ENCODE measurements at regions not wholly inside any gene's neighbourhood (a gene's known extent, or its start where the extent isn't known, plus 50 kb on each side); places are given as distances from the start of the nearest gene placed in this dataset.

DNA sequence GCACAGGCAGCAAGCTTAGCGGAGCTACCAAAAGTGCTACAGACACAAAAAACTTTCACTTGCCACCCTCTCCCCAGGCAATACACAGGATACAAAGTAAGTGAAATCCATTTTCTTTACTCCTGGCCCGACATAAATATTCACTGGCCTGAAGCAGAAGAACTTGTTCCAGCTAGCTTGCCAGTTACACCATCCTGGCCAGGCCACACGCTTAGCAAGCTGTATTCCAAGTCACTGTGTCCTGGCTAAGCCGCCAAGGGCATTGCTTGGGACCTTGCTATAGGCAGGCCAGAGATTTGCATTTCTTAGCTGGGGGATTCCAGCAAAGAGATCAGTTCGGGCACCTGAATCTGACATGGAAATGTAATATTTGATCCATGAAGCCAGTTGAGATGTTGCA, 71.0 kb upstream of the SLC1A3 start:
- TF ChIP-seq, protein P1, sequence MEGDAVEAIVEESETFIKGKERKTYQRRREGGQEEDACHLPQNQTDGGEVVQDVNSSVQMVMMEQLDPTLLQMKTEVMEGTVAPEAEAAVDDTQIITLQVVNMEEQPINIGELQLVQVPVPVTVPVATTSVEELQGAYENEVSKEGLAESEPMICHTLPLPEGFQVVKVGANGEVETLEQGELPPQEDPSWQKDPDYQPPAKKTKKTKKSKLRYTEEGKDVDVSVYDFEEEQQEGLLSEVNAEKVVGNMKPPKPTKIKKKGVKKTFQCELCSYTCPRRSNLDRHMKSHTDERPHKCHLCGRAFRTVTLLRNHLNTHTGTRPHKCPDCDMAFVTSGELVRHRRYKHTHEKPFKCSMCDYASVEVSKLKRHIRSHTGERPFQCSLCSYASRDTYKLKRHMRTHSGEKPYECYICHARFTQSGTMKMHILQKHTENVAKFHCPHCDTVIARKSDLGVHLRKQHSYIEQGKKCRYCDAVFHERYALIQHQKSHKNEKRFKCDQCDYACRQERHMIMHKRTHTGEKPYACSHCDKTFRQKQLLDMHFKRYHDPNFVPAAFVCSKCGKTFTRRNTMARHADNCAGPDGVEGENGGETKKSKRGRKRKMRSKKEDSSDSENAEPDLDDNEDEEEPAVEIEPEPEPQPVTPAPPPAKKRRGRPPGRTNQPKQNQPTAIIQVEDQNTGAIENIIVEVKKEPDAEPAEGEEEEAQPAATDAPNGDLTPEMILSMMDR (IDR thresholded peaks at IDR 0.05; ENCODE audit: low read depth, low read length) = no peak
- TF ChIP-seq POLR2A (IDR thresholded peaks at IDR 0.05; ENCODE audit: extremely low read depth, insufficient read length) = no peak
- no peak for TF ChIP-seq MYC (IDR thresholded peaks at IDR 0.05; ENCODE audit: low read depth, low read length)
- TF ChIP-seq, protein P2, sequence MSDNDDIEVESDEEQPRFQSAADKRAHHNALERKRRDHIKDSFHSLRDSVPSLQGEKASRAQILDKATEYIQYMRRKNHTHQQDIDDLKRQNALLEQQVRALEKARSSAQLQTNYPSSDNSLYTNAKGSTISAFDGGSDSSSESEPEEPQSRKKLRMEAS (IDR thresholded peaks at IDR 0.05; ENCODE audit: low read depth, low read length) = no peak
